Rectal smooth muscle tissue (tissue), 1 donor: ENCODE measurements at regions not wholly inside any gene's neighbourhood (a gene's known extent, or its start where the extent isn't known, plus 50 kb on each side); places are given as distances from the start of the nearest gene placed in this dataset.

Experiments used
- H3K27ac ChIP-seq: one replicate; pipeline ENCODE4 v1.7.0; 2013; ENCODE audit warnings: low read depth, low read length, inconsistent platforms
- H3K27me3 ChIP-seq: one replicate; pipeline ENCODE4 v1.7.0; 2013; ENCODE audit warnings: low read length; ENCODE audit not compliant: control insufficient read depth, insufficient read depth
- H3K36me3 ChIP-seq: one replicate; pipeline ENCODE4 v1.7.0; 2013; ENCODE audit warnings: low read length; ENCODE audit not compliant: control insufficient read depth, insufficient read depth
- H3K4me1 ChIP-seq: one replicate; pipeline ENCODE4 v1.7.0; 2013; ENCODE audit warnings: low read length; ENCODE audit not compliant: control insufficient read depth, insufficient read depth
- H3K4me3 ChIP-seq: one replicate; pipeline ENCODE4 v1.7.0; 2013; ENCODE audit warnings: low read length
- H3K9ac ChIP-seq: one replicate; pipeline ENCODE4 v1.7.0; 2013; ENCODE audit warnings: low read length

DNA sequence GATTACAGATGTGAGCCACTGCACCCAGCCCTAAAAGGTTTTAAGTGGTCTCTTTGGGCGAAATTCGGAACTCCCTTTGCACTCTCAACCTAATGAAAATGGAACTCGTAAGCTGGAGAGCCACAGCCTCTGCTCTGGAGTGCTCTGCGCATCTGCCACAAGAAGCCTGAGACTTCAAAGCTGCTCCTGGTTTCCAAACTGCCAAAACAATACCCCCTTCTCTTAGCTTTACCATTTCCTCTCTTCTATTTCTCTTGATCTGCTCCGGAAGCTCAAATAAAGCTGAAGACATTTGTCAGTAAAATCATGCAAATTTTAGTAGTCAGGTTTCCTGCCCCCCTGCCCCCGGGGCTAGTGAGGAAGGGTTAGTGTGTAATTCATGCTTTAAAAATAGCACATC is 312.7 kb downstream of the MFSD1 start:
- Histone ChIP-seq H3K27ac (no peak overlapping the region), H3K4me1 (no peaks in the 10 kb centered on the region), H3K4me3 (no peak overlapping the region), H3K36me3 (no peaks in the 10 kb centered on the region), H3K27me3 (no peaks in the 10 kb centered on the region), H3K9ac (no peak overlapping the region)

DNA sequence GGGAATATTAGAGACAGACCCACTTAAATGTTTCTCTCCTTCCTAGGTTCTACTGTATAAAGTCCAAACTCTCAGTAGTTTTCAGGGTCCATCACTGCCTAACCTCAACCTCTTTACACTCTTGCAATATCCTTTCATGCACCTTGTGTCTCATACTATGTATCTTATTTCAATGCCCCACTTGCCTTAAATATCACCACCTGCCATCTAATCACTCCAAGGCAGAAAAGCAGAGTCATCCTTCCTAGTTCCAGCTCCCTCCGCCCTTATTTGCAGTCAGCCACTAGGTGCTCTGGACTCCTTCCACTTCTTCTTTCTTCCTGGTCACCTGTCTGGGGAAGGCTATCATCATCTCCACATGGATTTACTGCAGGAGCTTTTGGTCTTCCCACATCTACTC is 322.0 kb downstream of the MFSD1 start:
- no peak overlapping the region for H3K9ac ChIP-seq
- no peaks in the 10 kb centered on the region for H3K36me3 ChIP-seq
- H3K4me1 ChIP-seq = no peaks in the 10 kb centered on the region
- no peak overlapping the region for H3K27ac ChIP-seq
- H3K27me3 ChIP-seq = no peaks in the 10 kb centered on the region
- H3K4me3 ChIP-seq = no peak overlapping the region

GRCh38 chr3:159126261-159127020 is 324.6 kb downstream of the MFSD1 start:
- Histone ChIP-seq H3K36me3 (no peaks in the 10 kb centered on the region), H3K9ac (no peak overlapping the region), H3K27ac (no peak overlapping the region), H3K4me1 (no peaks in the 10 kb centered on the region), H3K27me3 (no peaks in the 10 kb centered on the region), H3K4me3 (no peak overlapping the region)

DNA sequence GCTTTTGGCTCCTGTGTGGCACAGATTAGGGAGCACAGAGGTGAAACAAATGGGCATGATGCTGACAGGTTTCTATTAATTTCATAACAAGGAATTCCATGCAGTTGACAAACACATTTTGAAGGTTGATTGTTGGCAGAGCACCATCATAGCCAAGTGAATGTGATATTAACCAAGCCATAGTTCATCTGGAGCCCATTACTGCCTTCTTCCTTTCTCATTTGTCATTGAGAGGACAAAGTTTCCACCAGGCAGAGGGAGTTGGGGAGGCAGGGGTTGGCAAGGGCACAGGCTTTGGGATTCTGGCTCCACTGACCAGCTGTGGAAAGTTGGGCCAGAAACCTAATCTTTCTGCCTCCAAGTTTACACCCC is 325.2 kb downstream of the MFSD1 start:
- Histone ChIP-seq H3K27ac (no peak overlapping the region), H3K27me3 (no peaks in the 10 kb centered on the region), H3K4me3 (no peak overlapping the region), H3K9ac (no peak overlapping the region), H3K36me3 (no peaks in the 10 kb centered on the region), H3K4me1 (no peaks in the 10 kb centered on the region)

DNA sequence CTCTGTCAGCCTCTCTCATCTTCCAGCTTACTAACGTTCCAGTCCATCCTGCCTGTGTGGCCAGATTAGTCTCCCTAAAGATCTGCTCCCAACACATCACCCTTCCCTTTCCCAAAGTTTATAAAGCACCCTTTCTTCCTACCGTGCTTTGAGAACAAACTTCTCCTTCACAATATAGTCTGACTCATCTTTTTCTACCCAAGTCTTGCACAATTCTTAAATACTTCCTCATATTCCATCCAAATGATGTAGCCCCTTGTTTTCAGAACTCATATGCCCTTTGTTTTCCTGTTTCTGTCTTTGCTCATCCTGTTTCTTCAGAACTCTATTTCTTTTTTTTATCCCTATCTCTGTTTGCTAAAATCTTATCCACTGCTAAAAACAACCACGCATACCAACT is 326.8 kb downstream of the MFSD1 start:
- no peak overlapping the region for H3K27ac ChIP-seq
- no peaks in the 10 kb centered on the region for H3K27me3 ChIP-seq
- no peak overlapping the region for H3K9ac ChIP-seq
- H3K4me1 ChIP-seq = no peaks in the 10 kb centered on the region
- H3K36me3 ChIP-seq = no peaks in the 10 kb centered on the region
- H3K4me3 ChIP-seq = no peak overlapping the region

DNA sequence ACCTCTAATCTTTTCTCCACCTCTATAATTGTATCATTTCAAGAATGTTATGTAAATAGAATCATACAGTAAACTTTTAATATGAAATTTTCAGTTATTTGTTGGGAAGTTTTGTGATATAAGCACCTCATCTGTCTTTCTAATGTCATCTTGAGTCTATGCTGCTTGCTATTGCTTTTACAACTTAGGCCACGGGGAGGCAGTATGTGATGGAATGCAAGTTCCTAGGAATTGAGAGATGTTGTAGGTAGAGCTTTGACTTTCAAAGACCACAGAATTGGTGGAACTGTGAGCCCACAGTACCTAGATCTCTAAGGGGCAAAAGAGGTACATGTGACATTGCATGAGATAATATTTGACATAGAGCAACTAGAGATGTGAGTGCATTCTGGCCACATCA is 328.3 kb downstream of the MFSD1 start:
- no peak overlapping the region for H3K4me3 ChIP-seq
- no peaks in the 10 kb centered on the region for H3K36me3 ChIP-seq
- H3K9ac ChIP-seq = no peak overlapping the region
- no peaks in the 10 kb centered on the region for H3K4me1 ChIP-seq
- no peaks in the 10 kb centered on the region for H3K27me3 ChIP-seq
- no peak overlapping the region for H3K27ac ChIP-seq

DNA sequence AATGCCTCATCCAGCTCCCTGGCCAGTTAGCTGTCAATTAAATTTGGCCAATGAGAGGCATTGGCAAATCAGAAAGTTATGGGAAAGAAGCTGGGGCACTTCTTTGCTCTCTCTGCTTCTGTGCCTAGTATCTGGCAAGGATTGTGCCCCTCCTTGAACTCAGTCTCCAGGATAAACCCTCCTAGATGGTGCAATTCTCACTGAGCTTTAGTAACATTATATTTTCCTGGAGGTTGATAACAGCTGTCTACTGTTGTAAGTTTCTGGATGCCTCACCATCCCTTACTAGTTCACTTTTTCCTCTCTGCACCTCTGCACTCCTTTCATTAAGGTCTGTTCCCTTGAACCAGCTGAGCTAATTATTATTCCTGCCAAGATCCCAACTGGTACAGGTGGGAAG is 329.5 kb downstream of the MFSD1 start:
- Histone ChIP-seq H3K9ac (no peak overlapping the region), H3K4me3 (no peak overlapping the region), H3K27ac (no peak overlapping the region), H3K27me3 (no peaks in the 10 kb centered on the region), H3K4me1 (no peaks in the 10 kb centered on the region), H3K36me3 (no peaks in the 10 kb centered on the region)

DNA sequence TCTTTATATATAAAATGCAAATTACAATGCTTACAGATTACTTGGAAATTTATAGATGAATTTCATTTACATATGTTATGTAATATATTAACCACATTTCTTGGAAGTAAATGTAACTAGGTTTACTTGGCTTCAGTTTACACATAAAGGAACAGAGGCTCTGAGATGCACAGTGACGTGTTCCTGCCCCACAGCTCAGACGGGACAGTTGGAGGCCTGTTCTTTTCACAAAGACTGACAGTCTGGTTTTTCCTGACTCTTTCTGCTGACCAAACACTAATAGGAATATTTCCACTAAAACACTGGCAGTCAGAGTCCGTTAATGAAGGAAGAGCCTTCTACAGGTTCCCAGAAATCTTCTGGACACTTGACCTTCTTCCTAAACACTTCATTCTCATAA is 336.1 kb downstream of the MFSD1 start:
- Histone ChIP-seq H3K27me3 (no peaks in the 10 kb centered on the region), H3K9ac (no peak overlapping the region), H3K4me1 (no peaks in the 10 kb centered on the region), H3K36me3 (no peaks in the 10 kb centered on the region), H3K27ac (no peak overlapping the region), H3K4me3 (no peak overlapping the region)

DNA sequence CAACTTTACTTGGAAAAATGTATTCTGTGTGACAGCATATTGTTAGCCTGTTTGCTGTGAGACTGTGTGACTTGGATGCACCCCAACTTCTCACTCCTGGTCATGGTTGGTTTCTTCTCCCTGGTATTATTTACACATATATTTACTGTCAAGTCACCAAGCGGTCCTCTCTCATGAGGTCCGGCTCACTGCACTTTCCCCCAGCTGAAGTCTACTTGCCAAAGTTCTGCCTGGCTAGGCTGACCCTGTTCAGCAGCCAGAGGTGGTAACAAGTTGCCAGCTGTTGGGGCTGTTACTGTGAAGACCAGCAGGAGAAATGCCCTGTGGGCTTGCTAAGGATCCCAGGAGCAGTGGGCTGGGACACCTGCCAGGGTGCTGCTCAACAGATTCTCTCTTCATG is 337.5 kb downstream of the MFSD1 start:
- no peaks in the 10 kb centered on the region for H3K4me1 ChIP-seq

GRCh38 chr3:159144472-159144871 is 342.6 kb downstream of the MFSD1 start:
- Histone ChIP-seq H3K4me1 (no peaks in the 10 kb centered on the region), H3K36me3 (no peaks in the 10 kb centered on the region), H3K27me3 (no peaks in the 10 kb centered on the region), H3K27ac (no peak overlapping the region), H3K4me3 (no peak overlapping the region), H3K9ac (no peak overlapping the region)

More for the DNA sequence above, 337.5 kb downstream of the MFSD1 start:
- Histone ChIP-seq H3K27ac (no peak overlapping the region), H3K4me3 (no peak overlapping the region), H3K27me3 (no peaks in the 10 kb centered on the region), H3K9ac (no peak overlapping the region), H3K36me3 (no peaks in the 10 kb centered on the region)

DNA sequence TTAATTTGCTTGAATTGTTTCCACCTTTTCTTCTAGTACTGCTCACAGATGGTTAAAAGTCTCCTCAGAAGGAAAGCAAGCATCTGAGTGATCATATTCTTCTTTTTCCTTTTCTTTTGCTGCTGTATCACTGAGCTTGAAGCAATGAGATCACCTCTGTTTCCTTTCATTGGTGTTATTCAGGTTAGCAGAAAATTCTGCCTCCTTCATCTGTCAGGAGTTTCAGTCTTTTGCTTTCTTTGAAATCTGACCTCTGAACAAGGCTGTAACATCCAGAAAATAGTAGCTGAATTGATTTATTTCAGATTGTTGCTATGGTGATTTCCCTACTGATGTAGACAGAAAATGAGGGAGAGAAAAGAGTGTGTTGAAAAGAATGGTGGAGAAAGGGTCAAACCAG is 343.0 kb downstream of the MFSD1 start:
- H3K4me3 ChIP-seq = no peak overlapping the region
- H3K4me1 ChIP-seq = no peaks in the 10 kb centered on the region
- H3K9ac ChIP-seq = no peak overlapping the region
- H3K36me3 ChIP-seq = no peaks in the 10 kb centered on the region
- no peak overlapping the region for H3K27ac ChIP-seq
- H3K27me3 ChIP-seq = no peaks in the 10 kb centered on the region

DNA sequence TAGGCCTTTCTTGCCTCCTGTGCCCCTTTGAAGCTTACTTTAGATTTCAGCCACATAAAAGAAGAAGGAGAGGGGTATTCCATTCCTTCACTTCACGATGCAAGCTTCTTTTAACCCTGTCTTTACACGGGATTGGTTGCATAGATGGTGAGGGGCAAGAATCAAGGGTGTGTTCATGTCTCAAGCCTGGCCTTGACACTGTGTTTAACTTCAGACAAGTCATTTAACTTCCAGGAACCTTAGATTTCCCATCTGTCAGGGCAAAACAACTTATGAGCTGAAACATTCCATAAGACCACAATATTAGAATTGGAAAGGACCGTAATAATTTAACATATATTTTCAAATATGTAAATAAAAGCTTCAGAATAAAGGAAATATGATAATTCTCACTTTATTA is 344.5 kb downstream of the MFSD1 start:
- Histone ChIP-seq H3K36me3 (no peaks in the 10 kb centered on the region), H3K27me3 (no peaks in the 10 kb centered on the region), H3K4me3 (no peak overlapping the region), H3K27ac (no peak overlapping the region), H3K9ac (no peak overlapping the region), H3K4me1 (no peaks in the 10 kb centered on the region)

DNA sequence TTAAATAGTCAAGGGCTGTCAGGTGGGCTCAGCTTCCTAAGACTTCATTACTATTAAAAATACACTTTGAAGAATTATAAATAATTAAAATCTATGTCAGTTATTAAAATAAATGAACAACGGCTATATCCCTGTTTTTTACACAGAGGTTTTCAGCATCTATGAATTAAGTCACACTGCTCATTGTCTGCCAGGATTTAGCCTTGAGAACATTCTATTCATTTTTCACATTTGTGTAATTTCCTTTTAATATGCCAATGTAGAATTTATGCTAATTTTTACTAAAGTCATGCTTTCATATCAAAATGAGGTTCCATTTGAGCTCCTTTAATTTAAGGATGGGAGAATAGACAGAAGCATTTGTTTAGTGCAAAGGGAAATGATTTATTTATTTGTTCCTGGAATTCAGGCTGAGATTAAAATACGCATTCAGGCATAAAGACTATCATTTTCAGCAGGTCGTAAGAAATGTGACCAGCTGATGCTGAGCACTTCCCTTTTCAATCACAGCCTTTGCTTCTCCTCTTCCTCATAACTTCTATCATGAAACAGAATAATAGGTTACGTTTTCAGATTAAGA is 345.1 kb downstream of the MFSD1 start:
- H3K4me1 ChIP-seq = no peaks in the 10 kb centered on the region
- H3K9ac ChIP-seq = no peak overlapping the region
- H3K27ac ChIP-seq = no peak overlapping the region
- no peak overlapping the region for H3K4me3 ChIP-seq
- H3K36me3 ChIP-seq = no peaks in the 10 kb centered on the region
- no peaks in the 10 kb centered on the region for H3K27me3 ChIP-seq
